ENCODE measurements at regions not wholly inside any gene's neighbourhood (a gene's known extent, or its start where the extent isn't known, plus 50 kb on each side); places are given as distances from the start of the nearest gene placed in this dataset.

- TF ChIP-seq CTCF (IDR thresholded peaks at IDR 0.05; ENCODE audit: low read depth, low read length, missing control alignments): no peak
- H3K4me3 ChIP-seq (ENCODE audit: low read depth, low read length): no peak overlapping the region
- DNase-seq (ENCODE audit: low read depth): no peak
These were observed 1700.1 kb upstream of the PRR20A start for GRCh38 chr13:55440465-55441085.

- no peak for DNase-seq (ENCODE audit: low read depth)
- no peak for TF ChIP-seq CTCF (IDR thresholded peaks at IDR 0.05; ENCODE audit: low read depth, low read length, missing control alignments)
- H3K4me3 ChIP-seq (ENCODE audit: low read depth, low read length): no peak overlapping the region
These were observed 1676.5 kb upstream of the PRR20A start for GRCh38 chr13:55464222-55464621.

GRCh38 chr13:55467476-55467875 lies 1673.2 kb upstream of the PRR20A start:
- DNase-seq (ENCODE audit: low read depth): no peak
- no peak overlapping the region for H3K4me3 ChIP-seq (ENCODE audit: low read depth, low read length)
- no peak for TF ChIP-seq CTCF (IDR thresholded peaks at IDR 0.05; ENCODE audit: low read depth, low read length, missing control alignments)

- no peak overlapping the region for H3K4me3 ChIP-seq (ENCODE audit: low read depth, low read length)
- TF ChIP-seq CTCF (IDR thresholded peaks at IDR 0.05; ENCODE audit: low read depth, low read length, missing control alignments): no peak
- DNase-seq (ENCODE audit: low read depth): no peak
These were observed 1657.0 kb upstream of the PRR20A start for GRCh38 chr13:55483626-55484158.

- TF ChIP-seq CTCF (IDR thresholded peaks at IDR 0.05; ENCODE audit: low read depth, low read length, missing control alignments): no peak
- no peak overlapping the region for H3K4me3 ChIP-seq (ENCODE audit: low read depth, low read length)
- no peak for DNase-seq (ENCODE audit: low read depth)
These were observed 1647.4 kb upstream of the PRR20A start for GRCh38 chr13:55493297-55493696.

GRCh38 chr13:55497486-55497885 lies 1643.2 kb upstream of the PRR20A start:
- TF ChIP-seq CTCF (IDR thresholded peaks at IDR 0.05; ENCODE audit: low read depth, low read length, missing control alignments): no peak
- no peak overlapping the region for H3K4me3 ChIP-seq (ENCODE audit: low read depth, low read length)
- no peak for DNase-seq (ENCODE audit: low read depth)

GRCh38 chr13:55500694-55501093 lies 1640.0 kb upstream of the PRR20A start:
- no peak overlapping the region for H3K4me3 ChIP-seq (ENCODE audit: low read depth, low read length)
- no peak for TF ChIP-seq CTCF (IDR thresholded peaks at IDR 0.05; ENCODE audit: low read depth, low read length, missing control alignments)

More at GRCh38 chr13:55500694-55501093, 1640.0 kb upstream of the PRR20A start:
- DNase-seq (ENCODE audit: low read depth): no peak
